ENCODE measurements at regions not wholly inside any gene's neighbourhood (a gene's known extent, or its start where the extent isn't known, plus 50 kb on each side); places are given as distances from the start of the nearest gene placed in this dataset.

- Mint-ChIP-seq H3K27ac (no peak overlapping the region), H3K27me3 (no peaks in the 10 kb centered on the region), H3K4me1 (no peaks in the 10 kb centered on the region), H3K9me3 (ENCODE audit: insufficient read depth) (no peaks in the 10 kb centered on the region), H3K4me3 (no peak overlapping the region)
- no peak overlapping the region for H2AFZ ChIP-seq (ENCODE audit: insufficient read depth, low read depth, low read length, poor library complexity, severe bottlenecking)
- H3K9ac ChIP-seq (ENCODE audit: low read length) = no peak overlapping the region
- intact Hi-C loops (cut with micrococcal nuclease) = no loop called here
- ChIA-PET POLR2A (no interaction called here), CTCF (interaction anchor here (1.3 kb wide), 1 partner anchor 53 kb away, joined by 3 read pairs; no protein-coding TSS in a partner anchor)
- H3K4me2 ChIP-seq (replicated peaks; ENCODE audit: low read depth, low read length, poor library complexity, severe bottlenecking) = no peak overlapping the region
- no peak overlapping the region for H3K27ac ChIP-seq (ENCODE audit: low read length in 2 of 2)
- H3K79me2 ChIP-seq (ENCODE audit: control insufficient read depth, insufficient read depth, low read length) = no peaks in the 10 kb centered on the region
- no peak overlapping the region for H3K4me3 ChIP-seq (ENCODE audit: control extremely low read depth in 1 of 5, extremely low read depth in 1 of 5, insufficient read depth in 1 of 5, low read depth in 2 of 5, low read length in 4 of 5)
- DNase-seq (no peak), ATAC-seq (ENCODE audit: low read depth) (no peak)
- no peaks in the 10 kb centered on the region for H3K36me3 ChIP-seq (replicated peaks in 1 of 2; ENCODE audit: control extremely low read depth in 1 of 2, control insufficient read depth in 1 of 2, extremely low read depth in 1 of 2, insufficient read depth in 2 of 2, low read length in 1 of 2)
- H3K27me3 ChIP-seq (replicated peaks in 1 of 4; ENCODE audit: control extremely low read depth in 1 of 4, control insufficient read depth in 3 of 4, insufficient read depth in 4 of 4, low read length in 3 of 4) = no peaks in the 10 kb centered on the region
- H4K20me1 ChIP-seq (ENCODE audit: control insufficient read depth, insufficient read depth, low read length, poor library complexity, severe bottlenecking) = no peaks in the 10 kb centered on the region
- WGBS (ENCODE audit: insufficient coverage) = 92% methylated on average over 2 of the region's 2 CpGs
- H3K4me1 ChIP-seq (ENCODE audit: control insufficient read depth in 2 of 2, insufficient read depth in 2 of 2, low read length in 2 of 2) = no peaks in the 10 kb centered on the region
- TF ChIP-seq CTCF (IDR thresholded peaks at IDR 0.05) (no peak), EZH2 (IDR thresholded peaks at IDR 0.05; ENCODE audit: borderline replicate concordance, insufficient read depth, low read depth, low read length, poor library complexity, severe bottlenecking) (no peak)
- no peaks in the 10 kb centered on the region for H3K9me3 ChIP-seq (ENCODE audit: control extremely low read depth in 1 of 3, control insufficient read depth in 2 of 3, insufficient read depth in 1 of 3, low read length in 2 of 3)
These were observed 436.8 kb downstream of the KCNJ2 start for GRCh38 chr17:70606086-70606485.

GRCh38 chr17:70608193-70608592, 438.9 kb downstream of the KCNJ2 start:
- no peak for DNase-seq
- intact Hi-C loops (cut with micrococcal nuclease) = no loop called here
- no peak overlapping the region for H3K4me2 ChIP-seq (replicated peaks; ENCODE audit: low read depth, low read length, poor library complexity, severe bottlenecking)
- ChIA-PET CTCF (no interaction called here), POLR2A (no interaction called here)
- no peak overlapping the region for H2AFZ ChIP-seq (ENCODE audit: insufficient read depth, low read depth, low read length, poor library complexity, severe bottlenecking)
- no peak for TF ChIP-seq EZH2 (IDR thresholded peaks at IDR 0.05; ENCODE audit: borderline replicate concordance, insufficient read depth, low read depth, low read length, poor library complexity, severe bottlenecking)
- no peak for TF ChIP-seq CTCF (IDR thresholded peaks at IDR 0.05)
- Mint-ChIP-seq H3K4me1 (no peaks in the 10 kb centered on the region), H3K27ac (no peak overlapping the region), H3K4me3 (no peak overlapping the region), H3K9me3 (ENCODE audit: insufficient read depth) (no peaks in the 10 kb centered on the region), H3K27me3 (no peaks in the 10 kb centered on the region)
- no peak overlapping the region for H3K27ac ChIP-seq (ENCODE audit: low read length in 2 of 2)
- H4K20me1 ChIP-seq (ENCODE audit: control insufficient read depth, insufficient read depth, low read length, poor library complexity, severe bottlenecking) = no peaks in the 10 kb centered on the region
- no peaks in the 10 kb centered on the region for H3K9me3 ChIP-seq (ENCODE audit: control extremely low read depth in 1 of 3, control insufficient read depth in 2 of 3, insufficient read depth in 1 of 3, low read length in 2 of 3)
- no peak overlapping the region for H3K9ac ChIP-seq (ENCODE audit: low read length)
- H3K27me3 ChIP-seq (replicated peaks in 1 of 4; ENCODE audit: control extremely low read depth in 1 of 4, control insufficient read depth in 3 of 4, insufficient read depth in 4 of 4, low read length in 3 of 4) = no peaks in the 10 kb centered on the region
- no peaks in the 10 kb centered on the region for H3K79me2 ChIP-seq (ENCODE audit: control insufficient read depth, insufficient read depth, low read length)
- H3K36me3 ChIP-seq (replicated peaks in 1 of 2; ENCODE audit: control extremely low read depth in 1 of 2, control insufficient read depth in 1 of 2, extremely low read depth in 1 of 2, insufficient read depth in 2 of 2, low read length in 1 of 2) = no peaks in the 10 kb centered on the region
- H3K4me3 ChIP-seq (ENCODE audit: control extremely low read depth in 1 of 5, extremely low read depth in 1 of 5, insufficient read depth in 1 of 5, low read depth in 2 of 5, low read length in 4 of 5) = no peak overlapping the region
- ATAC-seq (ENCODE audit: low read depth) = no peak
- no peaks in the 10 kb centered on the region for H3K4me1 ChIP-seq (ENCODE audit: control insufficient read depth in 2 of 2, insufficient read depth in 2 of 2, low read length in 2 of 2)
- no CpG with 5 or more reads among the region's 2 CpGs for WGBS (ENCODE audit: insufficient coverage)

Data from B cell (primary cell).